RKO (cell line): ENCODE measurements at regions not wholly inside any gene's neighbourhood (a gene's known extent, or its start where the extent isn't known, plus 50 kb on each side); places are given as distances from the start of the nearest gene placed in this dataset.
A peak's percentile ranks its signal among the peaks of the same experiment; 100 is the strongest.

Source experiments
- DNase-seq: peaks from one replicate; pipeline ENCODE4 v3.0.0-alpha.2; 2016; ENCODE audit warnings: low spot score

DNA sequence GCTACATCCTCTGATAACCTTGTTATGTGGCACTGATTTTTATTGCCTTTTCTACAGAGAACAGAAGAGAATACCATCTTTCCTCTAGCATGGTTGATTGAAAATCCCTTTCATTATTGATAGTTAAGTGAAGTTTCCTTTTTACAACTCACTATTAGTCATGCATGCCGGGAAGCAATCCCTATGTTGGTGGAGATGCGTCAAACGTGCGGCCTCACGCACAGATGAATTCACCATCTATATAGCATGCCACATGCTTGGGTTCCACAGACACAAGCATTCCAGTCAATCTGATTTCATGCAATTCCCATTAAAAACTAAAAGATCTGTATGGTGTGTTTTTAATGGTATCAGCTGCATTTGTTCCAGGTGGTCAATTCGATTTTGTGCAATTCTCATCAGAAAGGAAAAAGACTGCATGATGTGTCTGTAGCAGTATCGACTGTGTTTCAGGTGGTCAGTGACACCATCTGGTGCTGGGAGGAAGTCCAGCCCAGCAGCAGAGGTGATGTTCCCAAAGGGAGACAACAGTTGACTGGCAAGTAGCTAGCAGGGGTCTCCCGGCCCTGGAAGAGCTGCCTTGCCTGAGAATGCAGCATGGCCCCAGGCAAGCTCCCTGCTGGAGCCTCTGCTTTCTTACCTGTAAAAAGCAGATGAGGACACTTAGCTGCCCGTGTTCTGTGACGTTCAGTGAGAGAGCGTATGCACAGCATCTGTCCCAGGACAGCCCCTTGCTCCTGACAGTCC, 151.3 kb upstream of the NCK2 start:
- no peak for DNase-seq

DNA sequence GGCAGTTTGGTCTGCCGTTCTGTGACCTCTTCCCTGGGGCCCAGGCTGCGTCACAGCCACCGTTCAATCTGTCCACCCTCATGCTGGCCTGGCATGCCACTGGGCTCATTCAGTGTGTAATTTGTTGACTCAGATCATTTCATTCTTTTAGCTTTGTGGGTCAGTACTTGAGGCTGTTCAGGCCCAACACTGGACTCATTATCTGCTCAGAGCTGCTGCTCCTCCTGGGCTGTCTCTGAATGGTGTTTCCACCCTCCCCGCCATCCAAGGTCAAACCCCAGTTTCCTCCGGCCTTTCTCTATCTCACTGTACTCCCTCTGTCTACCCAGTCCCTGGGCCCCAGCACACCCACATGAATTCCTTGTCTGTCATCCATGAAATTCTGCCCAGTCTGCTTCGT, 152.4 kb upstream of the NCK2 start:
- DNase-seq: no peak

DNA sequence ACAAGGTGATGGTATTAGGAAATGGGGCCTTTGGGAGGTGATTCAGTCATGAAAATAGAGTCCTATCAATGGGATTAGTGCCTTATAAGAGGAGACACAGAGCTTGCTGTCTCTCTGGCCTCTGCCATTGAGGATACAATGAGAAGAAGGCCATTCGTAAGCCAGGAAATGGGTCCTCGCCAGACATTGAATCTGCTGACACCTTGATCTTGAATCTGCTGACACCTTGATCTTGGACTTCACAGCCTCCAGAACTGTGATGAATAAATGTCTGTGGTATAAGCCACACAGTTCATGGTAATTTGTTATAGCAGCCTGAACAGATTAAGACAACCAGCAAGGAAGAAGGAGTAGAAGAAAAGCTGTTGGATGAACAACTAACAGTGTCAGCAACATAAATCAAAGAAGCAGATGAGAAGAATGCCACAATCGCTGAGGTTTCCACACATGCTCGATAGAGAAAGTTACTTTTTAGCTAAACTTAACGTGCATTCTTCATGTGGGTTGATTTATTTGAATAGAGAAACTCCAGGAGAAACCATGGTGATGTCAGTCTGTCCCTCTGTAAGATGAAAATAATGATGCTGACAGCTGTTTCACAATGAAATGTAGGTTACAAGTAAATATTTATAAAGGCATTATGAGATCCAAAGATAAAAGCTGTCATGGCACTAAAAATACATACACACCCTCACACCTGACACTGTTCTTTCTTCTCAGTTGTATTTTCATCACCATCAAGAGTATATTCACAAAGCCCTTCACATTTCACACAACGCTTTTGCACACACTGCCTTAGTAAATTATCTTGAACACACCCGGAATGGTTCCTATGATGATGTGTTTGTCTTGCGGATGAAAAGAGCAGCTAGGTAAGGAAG, 153.7 kb upstream of the NCK2 start:
- no peak for DNase-seq

DNA sequence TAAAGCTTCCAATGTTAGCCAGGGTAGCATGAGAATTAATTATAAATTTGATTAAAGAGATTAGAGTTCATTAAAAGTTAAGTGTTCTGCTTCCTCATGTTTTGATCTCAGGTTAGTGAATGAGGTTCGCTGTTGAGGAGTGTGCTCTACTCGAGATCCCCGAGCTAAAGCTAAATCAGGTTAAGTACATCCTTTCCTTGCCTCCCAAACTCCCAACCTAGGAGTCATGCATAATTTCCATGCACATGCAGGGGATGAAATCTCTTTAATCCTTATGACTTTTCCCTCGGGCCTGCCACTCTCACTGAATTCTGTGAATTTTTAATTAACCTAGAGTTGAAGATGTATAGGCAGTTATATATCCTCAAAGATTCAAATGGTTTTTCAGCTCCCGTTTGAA, 156.1 kb upstream of the NCK2 start:
- no peak for DNase-seq

DNA sequence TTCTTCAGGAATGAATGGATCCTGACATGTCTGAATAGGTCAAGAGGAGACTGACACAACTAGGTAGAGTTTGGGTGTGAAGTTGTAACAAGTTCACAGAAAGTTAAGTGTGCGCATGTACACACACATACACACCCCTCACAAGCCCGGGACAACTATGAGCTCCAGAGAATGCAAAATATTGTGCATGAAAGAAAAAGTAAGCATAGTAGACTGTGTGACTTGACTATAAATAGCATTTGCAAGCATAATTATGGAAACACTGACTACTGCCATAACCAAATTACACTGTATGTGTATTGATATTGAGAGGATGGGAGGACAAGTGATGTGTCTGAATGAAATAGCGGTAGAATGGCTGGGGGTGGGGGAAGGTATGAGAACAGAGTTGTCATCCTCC, 157.1 kb upstream of the NCK2 start:
- DNase-seq: no peak

DNA sequence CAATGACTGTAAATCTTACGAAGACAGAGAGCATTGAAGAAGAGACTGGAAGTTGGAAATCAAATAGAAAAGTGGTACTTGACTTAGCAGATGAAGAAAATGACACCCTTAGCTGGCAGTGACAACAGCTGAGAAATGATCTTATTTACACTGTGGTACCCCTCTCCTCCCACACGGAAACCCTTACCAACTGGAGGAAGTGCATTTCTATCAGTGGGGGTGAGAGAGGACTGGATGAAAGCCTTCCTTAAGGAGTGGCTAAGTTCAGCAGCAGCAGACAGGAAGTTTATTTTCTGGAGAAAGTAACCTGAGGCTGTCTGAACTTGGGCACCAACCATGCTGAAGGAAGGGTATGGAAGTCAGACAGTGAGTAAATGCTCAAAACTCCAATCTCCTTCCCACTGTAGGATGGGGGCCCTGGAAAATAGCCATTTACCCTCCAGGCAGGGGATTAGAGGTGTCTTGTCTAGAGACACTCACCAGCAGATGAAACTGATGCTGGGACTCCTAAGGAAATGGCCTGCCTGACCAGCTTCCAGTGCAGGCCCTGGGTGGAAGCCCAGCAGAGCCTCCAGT, 160.2 kb upstream of the NCK2 start:
- no peak for DNase-seq

DNA sequence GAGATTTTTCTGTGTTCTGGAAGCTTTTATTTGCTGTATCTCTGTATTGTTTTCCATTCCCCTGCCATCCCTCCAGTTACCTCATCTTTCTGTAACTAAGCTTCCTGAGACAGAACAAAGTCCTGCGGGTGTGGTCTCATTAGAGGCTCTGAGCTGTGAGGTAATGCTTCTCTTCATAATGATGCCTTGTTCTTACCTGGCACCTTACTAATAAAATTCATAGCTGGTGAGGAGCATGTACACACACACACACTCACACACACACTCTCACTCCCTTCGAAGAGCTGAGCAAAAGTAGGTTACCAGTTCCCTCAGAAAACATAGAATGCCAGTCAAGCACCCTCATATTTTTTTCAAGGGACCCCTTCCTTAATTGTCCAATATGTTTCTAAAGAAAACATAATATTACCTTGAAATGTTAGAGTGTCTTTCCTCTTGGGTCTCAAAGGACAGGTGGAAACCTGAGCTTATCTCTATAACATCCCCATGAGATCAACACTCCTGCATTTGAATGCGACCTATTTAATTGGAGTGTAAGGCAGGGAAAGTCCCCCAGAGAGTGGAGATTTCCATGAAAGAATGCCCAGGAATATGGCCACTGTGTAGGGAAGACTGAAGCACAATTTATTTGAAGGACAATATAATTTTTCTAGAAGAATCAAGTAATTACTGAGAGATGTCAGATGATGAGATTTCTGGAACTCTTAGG, 161.6 kb upstream of the NCK2 start:
- DNase-seq: no peak

DNA sequence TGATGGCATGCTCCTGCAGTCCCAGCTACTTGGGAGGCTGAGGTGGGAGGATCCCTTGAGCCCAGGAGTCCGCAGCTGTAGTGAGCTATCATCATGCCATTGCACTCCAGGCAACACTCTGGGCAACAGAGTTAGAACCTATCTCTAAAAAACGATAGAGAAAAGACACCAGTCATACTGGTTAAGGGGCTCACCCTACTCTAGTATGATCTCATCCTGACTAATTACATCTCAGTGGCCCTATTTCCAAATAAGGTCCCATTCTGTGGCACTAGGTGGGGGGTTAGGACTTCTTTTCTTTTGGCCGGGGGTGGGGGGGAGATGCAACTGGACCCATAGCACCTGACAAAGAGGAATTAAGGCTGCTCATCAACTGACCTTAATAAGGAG, 163.2 kb upstream of the NCK2 start:
- no peak for DNase-seq

DNA sequence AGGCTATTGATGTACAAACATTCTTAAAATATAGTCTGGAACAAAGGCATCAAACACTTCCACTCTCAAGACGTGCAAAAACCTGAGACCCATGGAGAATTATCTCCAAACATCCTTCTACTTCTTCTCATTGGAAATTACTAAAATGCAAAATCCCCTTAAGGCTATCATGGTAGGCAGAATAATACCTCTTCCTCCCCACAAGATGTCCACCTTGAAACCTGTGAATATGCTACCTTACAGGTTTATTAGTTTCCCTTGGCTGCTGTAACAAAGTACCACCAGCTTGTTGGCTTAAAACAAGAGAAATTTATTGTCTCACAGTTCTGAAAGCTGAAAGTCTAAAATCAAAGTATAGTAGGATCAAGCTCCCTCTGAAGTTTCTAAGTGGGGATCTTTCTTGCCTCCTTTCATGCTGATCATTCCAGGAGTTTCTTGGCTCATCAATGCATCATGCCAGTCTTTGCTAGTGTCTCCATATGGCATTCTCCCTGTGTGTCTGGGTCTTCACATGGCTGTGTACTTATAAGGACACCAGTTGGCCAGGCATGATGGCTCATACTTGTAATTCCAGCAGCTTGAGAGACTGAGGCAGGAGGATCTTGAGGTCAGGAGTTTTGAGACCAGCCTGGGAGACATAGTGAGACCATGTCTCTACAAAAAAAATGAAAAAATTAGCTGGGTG, 163.7 kb upstream of the NCK2 start:
- DNase-seq: no peak

DNA sequence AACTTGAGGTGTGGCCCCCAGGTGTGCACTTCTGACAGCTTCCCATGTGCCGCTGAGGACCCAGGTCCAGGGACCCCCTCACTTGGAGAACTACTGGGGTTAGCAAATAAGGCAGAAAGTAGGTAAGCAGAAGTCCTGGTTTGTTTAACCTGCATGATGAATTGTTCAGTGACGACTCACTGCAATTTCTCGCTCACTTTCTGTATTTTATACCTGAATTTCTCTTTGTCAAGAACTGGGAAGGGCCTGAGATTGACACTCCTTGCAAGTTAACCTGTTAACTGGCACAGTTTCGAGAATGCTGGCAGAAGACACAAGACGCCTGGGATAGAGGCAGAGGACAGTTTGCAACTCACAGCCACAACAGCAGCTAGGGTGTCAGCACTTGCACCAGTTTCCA, 164.5 kb upstream of the NCK2 start:
- DNase-seq: no peak

DNA sequence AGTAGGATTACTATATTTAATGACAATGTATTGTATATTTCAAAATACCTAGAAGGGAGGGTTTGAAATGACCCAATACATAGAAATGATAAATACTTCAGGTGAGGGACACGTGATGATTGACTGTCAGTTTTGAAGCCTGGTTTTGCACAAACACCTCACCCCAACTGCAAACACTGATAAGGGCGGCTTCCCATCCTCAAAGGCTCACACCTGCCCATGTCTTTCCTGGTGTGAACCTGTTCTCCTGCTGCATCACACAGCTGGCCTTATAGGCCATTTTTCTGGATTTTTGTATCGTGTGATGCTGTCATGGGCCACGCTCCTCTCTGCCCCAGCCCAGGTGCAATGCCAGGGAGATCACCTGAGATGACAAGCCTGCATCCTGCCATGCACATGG, 166.5 kb upstream of the NCK2 start:
- DNase-seq: no peak

DNA sequence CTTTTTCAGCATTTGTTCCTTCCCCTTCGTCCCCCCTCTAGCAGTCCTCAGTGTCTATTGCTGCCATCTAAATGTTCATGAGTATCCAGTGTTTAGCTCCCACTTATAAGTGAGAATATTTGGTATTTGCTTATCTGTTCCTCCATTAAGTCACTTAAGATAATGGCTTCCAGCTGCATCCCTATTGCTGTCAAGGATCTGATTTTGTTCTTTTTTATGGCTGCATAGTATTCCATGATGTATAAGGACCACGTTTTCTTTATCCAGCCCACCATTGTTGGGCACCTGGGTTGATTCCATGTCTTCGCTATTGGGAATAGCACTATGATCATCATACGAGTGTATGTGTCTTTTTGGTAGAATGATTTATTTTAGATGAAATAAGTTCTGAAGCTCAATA, 166.9 kb upstream of the NCK2 start:
- DNase-seq: no peak

DNA sequence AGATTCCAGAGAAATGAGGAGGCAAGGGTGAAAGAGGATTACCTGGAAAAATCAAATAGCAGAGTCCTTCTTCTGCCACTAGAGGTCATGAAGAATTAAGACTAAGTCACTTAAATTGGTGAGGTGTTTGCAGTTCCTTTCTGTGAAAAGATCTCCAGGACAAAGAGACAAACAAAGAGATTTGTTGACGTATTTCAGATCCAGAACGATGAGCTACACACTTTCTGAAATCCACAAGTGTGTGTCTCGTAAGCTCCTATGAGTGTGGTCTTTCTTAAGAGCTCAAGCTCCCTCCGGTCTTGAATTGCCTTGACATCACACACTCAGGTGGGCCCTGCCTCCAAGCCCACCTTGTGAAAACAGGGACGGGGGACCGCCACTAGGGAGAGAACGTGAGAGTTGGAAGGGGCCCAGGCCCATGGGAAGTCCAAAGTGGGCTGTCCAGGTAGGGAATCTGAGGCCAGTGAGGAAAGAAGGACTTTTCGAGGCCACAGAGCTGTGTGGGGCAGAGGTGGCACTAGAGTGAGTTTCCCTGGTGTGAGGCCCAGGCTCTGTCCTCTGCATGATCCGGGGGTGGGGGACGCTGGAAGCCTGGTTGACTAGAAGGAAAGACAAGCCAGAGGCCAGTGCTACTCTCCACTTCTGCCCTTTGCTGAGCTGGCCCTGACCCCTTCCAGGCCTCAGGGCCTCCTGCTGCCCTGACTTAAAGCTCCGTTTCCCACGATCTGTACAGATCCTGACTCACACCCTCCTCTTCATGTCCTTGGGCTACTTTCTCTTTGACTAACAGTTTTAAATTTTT, 168.1 kb upstream of the NCK2 start:
- peak; percentile 68 for DNase-seq

DNA sequence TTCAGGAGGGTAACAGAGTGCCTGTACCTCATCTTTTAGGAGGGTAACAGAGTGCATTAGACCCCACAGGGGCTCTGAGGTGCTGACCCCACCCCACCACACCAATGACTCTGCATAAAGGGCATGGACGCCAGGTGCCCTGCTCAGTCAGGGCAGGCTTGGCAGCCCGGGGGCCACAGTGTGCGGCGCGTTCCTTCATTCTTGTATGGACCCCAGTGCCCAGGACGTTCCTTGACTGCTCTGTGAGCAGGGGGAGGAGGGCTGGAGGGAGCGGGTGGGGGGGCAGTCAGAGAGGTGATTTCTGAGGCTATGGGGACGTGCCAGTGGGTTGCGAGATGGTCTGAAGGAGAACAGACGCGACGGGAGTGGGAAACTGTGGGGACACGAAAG, 168.7 kb upstream of the NCK2 start:
- DNase-seq: no peak

DNA sequence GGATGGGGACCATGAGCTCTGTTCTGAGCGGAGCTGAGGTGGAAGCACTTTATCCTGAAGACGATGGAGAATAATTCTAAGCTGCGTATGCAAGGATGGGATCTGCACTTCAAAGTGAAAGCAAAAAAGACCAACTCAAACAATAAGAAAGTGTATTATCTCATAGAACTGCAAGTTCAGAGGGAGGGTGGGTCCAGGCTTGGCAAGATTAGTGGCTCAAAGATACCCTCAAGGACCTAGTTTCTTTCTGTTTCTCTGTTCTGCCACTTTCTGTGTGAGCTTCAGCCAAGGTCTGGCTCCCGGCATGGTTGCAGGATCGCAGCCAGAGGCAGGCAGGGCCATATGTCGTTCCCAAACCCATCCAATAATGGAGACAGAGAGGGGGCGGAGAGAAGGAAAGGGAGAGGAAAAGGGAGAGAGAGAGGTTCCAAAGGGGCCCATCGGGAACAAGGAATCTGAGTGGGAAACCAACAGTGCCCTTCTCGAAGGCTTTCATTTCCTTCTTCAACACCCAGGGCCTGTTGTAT, 169.2 kb upstream of the NCK2 start:
- no peak for DNase-seq

DNA sequence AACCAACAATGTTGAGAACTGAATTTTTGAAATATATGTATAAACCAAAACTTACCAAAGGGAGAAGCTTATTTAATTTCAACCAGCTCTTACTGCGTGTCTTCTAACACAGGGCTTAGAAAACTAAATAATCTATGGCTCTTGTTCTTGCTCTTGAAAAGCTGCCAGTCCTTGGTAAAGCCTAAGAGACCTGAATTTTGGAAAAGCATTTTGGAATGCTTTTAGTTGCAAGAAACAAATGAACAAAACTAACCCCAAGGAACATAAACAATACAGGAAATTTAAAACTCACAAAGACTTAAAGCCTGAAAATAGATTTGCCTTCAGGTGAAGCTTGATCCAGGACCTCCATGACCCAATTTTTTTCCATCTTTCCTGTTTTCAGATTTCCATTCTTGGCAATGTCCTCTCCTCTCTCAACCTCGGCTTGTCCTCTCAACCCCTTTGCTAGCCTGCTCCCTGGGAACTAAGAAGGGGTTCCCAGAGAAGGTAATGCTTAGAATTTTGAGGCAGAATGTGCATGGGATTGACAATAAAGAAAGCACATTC, 169.8 kb upstream of the NCK2 start:
- no peak for DNase-seq

DNA sequence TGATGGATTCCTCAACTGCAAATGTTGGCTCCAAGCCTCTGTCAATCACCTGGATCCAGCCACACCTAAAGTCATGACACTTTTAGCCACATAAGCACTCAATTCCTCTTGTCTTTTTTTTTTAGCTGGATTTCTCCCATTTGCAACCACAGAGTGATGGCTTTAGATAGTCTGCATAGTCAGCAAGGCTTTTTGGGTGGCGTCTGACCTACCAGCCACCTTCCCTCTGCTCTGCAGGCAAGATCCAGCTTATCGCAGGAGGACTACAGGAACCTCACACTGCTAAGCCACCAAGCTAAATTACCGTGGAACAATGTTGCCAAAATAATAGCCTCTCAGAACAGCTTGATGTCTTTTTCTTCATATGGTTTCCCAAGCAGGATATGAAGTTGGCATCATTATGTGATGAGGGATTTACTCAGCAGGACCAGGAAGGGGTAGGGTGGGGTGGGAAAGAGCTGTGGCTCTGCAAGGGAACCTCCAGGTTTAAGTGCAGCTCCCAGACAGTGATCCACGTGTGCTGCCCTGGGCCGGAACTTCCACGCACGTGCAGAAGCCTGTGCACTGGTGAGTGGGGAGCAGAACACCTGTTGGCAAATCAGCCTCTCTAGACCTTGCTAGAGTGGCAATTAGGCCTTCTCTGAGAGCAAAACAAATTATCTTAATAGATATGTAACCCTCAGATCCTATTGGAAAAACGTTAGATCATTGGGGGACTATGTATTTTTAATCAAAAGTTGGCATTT, 170.6 kb upstream of the NCK2 start:
- DNase-seq: no peak

DNA sequence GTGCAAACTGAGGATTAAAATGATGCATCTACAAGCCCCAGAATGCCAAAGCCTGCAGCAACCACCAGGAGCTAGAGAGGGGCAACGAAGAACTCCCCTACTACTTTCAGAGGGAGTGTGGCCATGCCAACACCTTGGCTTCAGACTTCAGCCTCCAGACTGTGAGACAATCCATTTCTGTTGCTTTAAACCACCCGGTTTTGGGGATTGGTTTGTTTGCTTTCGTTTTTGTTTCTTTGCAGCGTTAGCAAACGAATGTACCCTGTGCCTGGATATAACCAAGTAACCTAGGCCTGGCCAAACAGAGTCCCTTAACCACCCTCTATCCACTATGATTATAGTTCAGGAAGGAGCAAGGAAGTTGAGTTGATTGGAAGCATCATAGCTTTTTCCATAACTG, 171.2 kb upstream of the NCK2 start:
- DNase-seq: no peak

DNA sequence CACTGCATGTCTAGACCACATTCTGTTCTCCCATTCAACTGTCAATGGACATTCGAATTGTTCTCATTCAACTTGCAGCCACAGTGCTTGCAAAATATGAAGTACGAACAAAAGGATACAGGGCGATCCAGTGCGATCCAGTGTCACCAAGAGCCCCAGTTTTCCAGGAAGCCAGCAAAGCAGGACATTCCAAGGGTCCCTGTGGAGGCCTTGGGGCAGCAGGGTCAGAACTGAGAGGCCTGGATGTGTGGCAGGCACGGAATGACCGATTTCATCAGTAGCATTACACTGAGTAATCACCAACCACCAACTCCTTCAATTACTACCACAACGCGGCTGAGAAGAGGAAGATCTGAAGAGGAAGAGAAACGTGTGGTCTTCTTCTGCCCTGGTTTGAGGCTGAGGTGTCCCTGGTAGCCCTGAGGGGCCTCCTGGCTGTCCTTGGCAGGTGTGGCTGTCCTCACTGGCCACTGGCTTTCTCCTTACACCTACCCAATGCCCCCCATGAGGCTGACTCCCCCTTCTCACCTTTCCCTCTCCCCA, 172.7 kb upstream of the FHL2 start:
- no peak for DNase-seq

DNA sequence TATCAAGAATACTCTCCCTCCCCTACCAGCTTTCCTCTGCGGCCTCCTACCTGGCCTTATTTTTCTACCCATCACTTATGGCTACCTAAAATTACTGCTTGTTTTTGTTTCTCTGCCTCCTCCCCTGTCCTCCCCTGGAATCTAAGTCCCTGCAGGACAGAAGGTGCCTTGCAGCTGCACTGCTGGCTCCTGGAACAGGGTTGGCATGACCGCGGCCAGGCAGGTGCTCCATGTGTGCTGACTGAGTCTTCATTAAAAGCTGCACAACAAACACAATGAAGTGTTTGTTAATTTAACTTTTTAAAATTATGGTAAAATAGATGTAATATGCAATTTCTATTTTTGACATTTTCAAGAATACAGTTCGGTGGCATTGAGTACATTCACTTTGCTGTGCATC, 171.9 kb upstream of the FHL2 start:
- no peak for DNase-seq
